ENCODE measurements at regions not wholly inside any gene's neighbourhood (a gene's known extent, or its start where the extent isn't known, plus 50 kb on each side); places are given as distances from the start of the nearest gene placed in this dataset.

DNA sequence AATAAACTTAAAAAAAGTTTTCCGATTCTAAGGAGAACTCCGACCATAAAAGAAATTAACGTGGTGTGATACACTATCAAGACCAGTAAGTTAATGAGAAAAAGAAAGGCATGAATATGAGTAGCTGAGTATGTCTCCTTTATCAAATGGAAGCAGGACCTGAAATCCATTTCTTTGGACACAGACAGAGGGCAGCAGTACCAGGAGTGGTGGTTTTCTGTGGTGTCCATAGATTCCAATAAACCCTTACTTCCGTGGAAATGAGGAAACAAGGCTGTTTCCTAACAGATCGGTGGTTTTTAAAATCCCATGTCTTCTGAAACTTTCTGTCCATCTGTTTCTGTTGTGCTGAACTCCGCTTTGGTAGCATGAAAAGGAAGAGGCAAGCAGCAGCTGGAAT lies 128.5 kb upstream of the TSPAN5 start:
- no peak for TF ChIP-seq YY1 (IDR thresholded peaks at IDR 0.05; ENCODE audit: insufficient read depth, insufficient read length)
- TF ChIP-seq ZNF274 (IDR thresholded peaks at IDR 0.05; ENCODE audit: low read depth, low read length), result no peak
- TF ChIP-seq SUZ12 (IDR thresholded peaks at IDR 0.05; ENCODE audit: extremely low read depth, insufficient read depth, insufficient read length), result no peak
